Esophagus squamous epithelium (tissue), 5 donors: ENCODE measurements at regions not wholly inside any gene's neighbourhood (a gene's known extent, or its start where the extent isn't known, plus 50 kb on each side); places are given as distances from the start of the nearest gene placed in this dataset.

Experiments
- DNase-seq: peaks from one replicate; lab custom pipeline; 2025; lab: John Stamatoyannopoulos, UW
- H3K27ac ChIP-seq, 4 donors: fragments of 200-600 bp; sonication (generic); one replicate each; pipeline ENCODE4 v1.5.1; 2016 to 2019; ENCODE audit warnings: mild to moderate bottlenecking in 1 of 4
- H3K27me3 ChIP-seq, 4 donors: fragments of 200-600 bp; sonication (generic); 1 replicate in 3 of 4; 2 replicates in 1 of 4; pipeline versions ENCODE4 v1.5.1 to v1.6.0; 2017 to 2021; ENCODE audit warnings: antibody characterized with exemption in 1 of 4
- H3K36me3 ChIP-seq, 3 donors: fragments of 200-600 bp; sonication (generic); one replicate each; pipeline ENCODE4 v1.5.1; 2016 to 2019
- H3K4me1 ChIP-seq, 3 donors: fragments of 200-600 bp; sonication (generic); one replicate each; pipeline ENCODE4 v1.5.1; 2017 to 2019
- H3K4me3 ChIP-seq, 4 donors: fragments of 200-600 bp; sonication (generic); 1 replicate in 3 of 4; 2 replicates in 1 of 4; pipeline ENCODE4 v1.5.1; 2016 to 2019; ENCODE audit warnings: mild to moderate bottlenecking in 2 of 4, moderate library complexity in 1 of 4
- H3K9me3 ChIP-seq, 3 donors: fragments of 200-600 bp; sonication (generic); one replicate each; pipeline ENCODE4 v1.5.1; 2016 to 2019
- POLR2A ChIP-seq, 4 donors: fragments of 450-650 bp; IDR thresholded peaks; one replicate each; pipeline ENCODE4 v1.6.1; 2017; ENCODE audit warnings: antibody characterized with exemption in 4 of 4, mild to moderate bottlenecking in 4 of 4, moderate library complexity in 3 of 4
- WGBS, 2 donors: methylation state at CpG; one replicate each; pipeline ENCODE4 v1.1.5; 2018; 5-methylcytosine and 5-hydroxymethylcytosine counted together
- intact Hi-C: fragments of 100-400 bp; cut with DNase I; formaldehyde crosslinking; loops from one replicate; pipeline ENCODE4 v1.15.0; 2022
- TF ChIP-seq, protein P1 (sequence below), 6 experiments: fragments of 450-650 bp in 4 of 6; fragments of 200-600 bp in 2 of 6; sonication (generic) in 2 of 6; IDR thresholded peaks; one replicate each; pipeline ENCODE4 v1.5.1; 2016 to 2019; ENCODE audit warnings: antibody characterized with exemption in 6 of 6, mild to moderate bottlenecking in 4 of 6, moderate library complexity in 4 of 6
- donor health status: DM: yes; HTN: yes; CAD: no.

DNA sequence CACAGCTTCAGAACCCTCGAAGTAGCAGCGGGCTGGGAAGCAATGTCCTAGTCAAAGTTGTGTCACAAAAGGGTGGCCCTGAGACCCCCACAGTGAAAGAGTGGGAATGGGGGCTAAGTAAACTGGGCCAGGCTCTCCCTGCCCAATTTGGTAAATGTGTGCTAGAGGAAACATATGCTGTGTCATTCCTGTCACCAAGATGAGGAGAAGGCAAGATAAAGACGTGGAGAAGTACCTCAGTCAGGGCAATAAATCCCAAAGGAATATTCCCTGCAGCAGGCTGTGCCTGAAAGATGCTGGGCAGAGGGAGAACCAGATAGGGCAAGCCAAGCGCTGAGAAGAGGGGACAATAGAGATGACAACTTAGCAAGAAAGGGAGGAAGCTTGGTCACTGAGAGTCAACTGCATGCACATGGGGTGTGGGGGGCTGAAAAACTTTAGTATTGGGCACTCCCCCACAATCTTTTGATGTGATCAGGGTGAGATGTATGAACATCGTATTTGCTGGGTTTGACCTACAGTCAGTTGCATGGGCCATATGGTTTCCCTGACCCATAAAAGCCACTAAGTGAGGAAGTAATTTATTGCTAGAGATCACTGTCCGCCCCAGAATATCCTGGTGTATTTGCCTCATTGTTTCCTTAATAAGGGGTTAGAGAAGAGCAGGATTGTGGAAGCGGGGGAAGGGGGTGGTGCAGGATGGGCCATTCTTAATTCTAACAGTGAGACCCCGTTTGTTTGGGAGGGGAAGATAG lies 49.9 kb upstream of the CXCR4 start:
- 63 to 66% methylated on average over 6 to 8 of the region's 8 CpGs for WGBS, 2 donors
- intact Hi-C loops, result no loop called here
- no peak for TF ChIP-seq POLR2A (IDR thresholded peaks at IDR 0.05)
- TF ChIP-seq, protein P1, sequence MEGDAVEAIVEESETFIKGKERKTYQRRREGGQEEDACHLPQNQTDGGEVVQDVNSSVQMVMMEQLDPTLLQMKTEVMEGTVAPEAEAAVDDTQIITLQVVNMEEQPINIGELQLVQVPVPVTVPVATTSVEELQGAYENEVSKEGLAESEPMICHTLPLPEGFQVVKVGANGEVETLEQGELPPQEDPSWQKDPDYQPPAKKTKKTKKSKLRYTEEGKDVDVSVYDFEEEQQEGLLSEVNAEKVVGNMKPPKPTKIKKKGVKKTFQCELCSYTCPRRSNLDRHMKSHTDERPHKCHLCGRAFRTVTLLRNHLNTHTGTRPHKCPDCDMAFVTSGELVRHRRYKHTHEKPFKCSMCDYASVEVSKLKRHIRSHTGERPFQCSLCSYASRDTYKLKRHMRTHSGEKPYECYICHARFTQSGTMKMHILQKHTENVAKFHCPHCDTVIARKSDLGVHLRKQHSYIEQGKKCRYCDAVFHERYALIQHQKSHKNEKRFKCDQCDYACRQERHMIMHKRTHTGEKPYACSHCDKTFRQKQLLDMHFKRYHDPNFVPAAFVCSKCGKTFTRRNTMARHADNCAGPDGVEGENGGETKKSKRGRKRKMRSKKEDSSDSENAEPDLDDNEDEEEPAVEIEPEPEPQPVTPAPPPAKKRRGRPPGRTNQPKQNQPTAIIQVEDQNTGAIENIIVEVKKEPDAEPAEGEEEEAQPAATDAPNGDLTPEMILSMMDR (IDR thresholded peaks at IDR 0.05), result no peak
- H3K27ac ChIP-seq, result no peak overlapping the region
- H3K4me1 ChIP-seq, result no peaks in the 10 kb centered on the region
- no peak overlapping the region for H3K4me3 ChIP-seq
- no peaks in the 10 kb centered on the region for H3K9me3 ChIP-seq
- H3K36me3 ChIP-seq, result no peaks in the 10 kb centered on the region
- DNase-seq, result no peak
- H3K27me3 ChIP-seq, result no peaks in the 10 kb centered on the region
